GM21360 (cell line): ENCODE measurements at regions not wholly inside any gene's neighbourhood (a gene's known extent, or its start where the extent isn't known, plus 50 kb on each side); places are given as distances from the start of the nearest gene placed in this dataset.
"Not testable (repeated sequence)": the region's sequence is repeated elsewhere in the genome, so short reads cannot be mapped to it uniquely, and the experiment has no call there.

Experiments used
- ATAC-seq: cut with Tn5 transposase; IDR thresholded peaks from one replicate; pipeline ENCODE4 v1.9.1; 2021; ENCODE audit warnings: mild to moderate bottlenecking, moderate library complexity; ENCODE audit not compliant: unreplicated experiment

GRCh38 chr10:29830531-29831512, 196.1 kb upstream of the SVIL start:
- no peak for ATAC-seq

GRCh38 chr10:29829776-29830175, 195.0 kb upstream of the SVIL start:
- no peak for ATAC-seq

- ATAC-seq: no peak
These were observed 194.2 kb upstream of the SVIL start for GRCh38 chr10:29828956-29829355.

- ATAC-seq: no peak
These were observed 193.7 kb upstream of the SVIL start for GRCh38 chr10:29828440-29828894.

GRCh38 chr10:29827512-29827911, 192.7 kb upstream of the SVIL start:
- no peak for ATAC-seq

GRCh38 chr10:29826801-29827450, 192.2 kb upstream of the SVIL start:
- no peak for ATAC-seq

GRCh38 chr10:29826221-29826620, 191.4 kb upstream of the SVIL start:
- no peak for ATAC-seq

GRCh38 chr10:29823553-29824080, 188.8 kb upstream of the SVIL start:
- no peak for ATAC-seq

GRCh38 chr10:29820890-29821461, 186.2 kb upstream of the SVIL start:
- ATAC-seq: no peak

- no peak for ATAC-seq
These were observed 182.2 kb upstream of the SVIL start for GRCh38 chr10:29816801-29817558.

- ATAC-seq: no peak
These were observed 180.8 kb upstream of the SVIL start for GRCh38 chr10:29815572-29815971.

GRCh38 chr10:29811751-29812427, 177.1 kb upstream of the SVIL start:
- ATAC-seq: no peak

- no peak for ATAC-seq
These were observed 176.0 kb upstream of the SVIL start for GRCh38 chr10:29810816-29811215.

GRCh38 chr10:29810231-29810630, 175.5 kb upstream of the SVIL start:
- not testable (repeated sequence) for ATAC-seq

- ATAC-seq: no peak
These were observed 174.6 kb upstream of the SVIL start for GRCh38 chr10:29809383-29809782.

- no peak for ATAC-seq
These were observed 172.5 kb upstream of the SVIL start for GRCh38 chr10:29807163-29807806.

- ATAC-seq: no peak
These were observed 171.6 kb upstream of the SVIL start for GRCh38 chr10:29806350-29806788.

GRCh38 chr10:29805134-29805723, 170.5 kb upstream of the SVIL start:
- ATAC-seq: no peak
